VCaP (cell line): ENCODE measurements at regions not wholly inside any gene's neighbourhood (a gene's known extent, or its start where the extent isn't known, plus 50 kb on each side); places are given as distances from the start of the nearest gene placed in this dataset.
A peak's percentile ranks its signal among the peaks of the same experiment; 100 is the strongest.

ENCODE experiments used
- H3K27ac ChIP-seq: fragments of 450-650 bp; 2 replicates; pipeline ENCODE4 v1.5.1; 2017
- TF ChIP-seq, protein P1 (sequence below): fragments of 450-650 bp; conservative IDR thresholded peaks from 2 replicates; pipeline ENCODE4 v1.5.1; 2017; ENCODE audit warnings: mild to moderate bottlenecking, moderate library complexity

GRCh38 chr5:171623551-171624097 is 162.0 kb upstream of the SMIM23 start:
- TF ChIP-seq, protein P1, sequence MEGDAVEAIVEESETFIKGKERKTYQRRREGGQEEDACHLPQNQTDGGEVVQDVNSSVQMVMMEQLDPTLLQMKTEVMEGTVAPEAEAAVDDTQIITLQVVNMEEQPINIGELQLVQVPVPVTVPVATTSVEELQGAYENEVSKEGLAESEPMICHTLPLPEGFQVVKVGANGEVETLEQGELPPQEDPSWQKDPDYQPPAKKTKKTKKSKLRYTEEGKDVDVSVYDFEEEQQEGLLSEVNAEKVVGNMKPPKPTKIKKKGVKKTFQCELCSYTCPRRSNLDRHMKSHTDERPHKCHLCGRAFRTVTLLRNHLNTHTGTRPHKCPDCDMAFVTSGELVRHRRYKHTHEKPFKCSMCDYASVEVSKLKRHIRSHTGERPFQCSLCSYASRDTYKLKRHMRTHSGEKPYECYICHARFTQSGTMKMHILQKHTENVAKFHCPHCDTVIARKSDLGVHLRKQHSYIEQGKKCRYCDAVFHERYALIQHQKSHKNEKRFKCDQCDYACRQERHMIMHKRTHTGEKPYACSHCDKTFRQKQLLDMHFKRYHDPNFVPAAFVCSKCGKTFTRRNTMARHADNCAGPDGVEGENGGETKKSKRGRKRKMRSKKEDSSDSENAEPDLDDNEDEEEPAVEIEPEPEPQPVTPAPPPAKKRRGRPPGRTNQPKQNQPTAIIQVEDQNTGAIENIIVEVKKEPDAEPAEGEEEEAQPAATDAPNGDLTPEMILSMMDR = no peak
- H3K27ac ChIP-seq = no peak overlapping the region

DNA sequence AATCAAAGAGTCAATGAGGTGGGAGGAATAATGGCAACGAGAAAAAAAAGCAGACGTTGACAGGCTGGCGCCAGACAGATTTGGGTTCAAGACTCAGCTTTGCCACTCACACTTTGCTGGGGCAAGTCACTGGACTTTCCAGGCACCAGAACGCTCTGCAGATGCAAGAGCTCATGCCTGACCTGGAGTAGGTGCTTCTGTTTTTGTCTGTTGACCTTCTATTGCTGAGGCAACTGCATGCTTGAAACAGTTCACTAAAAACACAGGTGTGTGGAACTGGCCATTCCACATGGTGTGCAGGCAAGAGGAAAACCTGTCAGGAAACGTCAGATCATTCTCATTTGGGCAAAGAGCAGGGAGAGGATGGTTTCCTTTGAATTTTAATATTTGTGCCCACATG is 161.2 kb upstream of the SMIM23 start:
- TF ChIP-seq, protein P1 = no peak
- no peak overlapping the region for H3K27ac ChIP-seq

- H3K27ac ChIP-seq = no peak overlapping the region
- TF ChIP-seq, protein P1 = no peak
Observed at GRCh38 chr5:171625646-171626045, 160.0 kb upstream of the SMIM23 start.

DNA sequence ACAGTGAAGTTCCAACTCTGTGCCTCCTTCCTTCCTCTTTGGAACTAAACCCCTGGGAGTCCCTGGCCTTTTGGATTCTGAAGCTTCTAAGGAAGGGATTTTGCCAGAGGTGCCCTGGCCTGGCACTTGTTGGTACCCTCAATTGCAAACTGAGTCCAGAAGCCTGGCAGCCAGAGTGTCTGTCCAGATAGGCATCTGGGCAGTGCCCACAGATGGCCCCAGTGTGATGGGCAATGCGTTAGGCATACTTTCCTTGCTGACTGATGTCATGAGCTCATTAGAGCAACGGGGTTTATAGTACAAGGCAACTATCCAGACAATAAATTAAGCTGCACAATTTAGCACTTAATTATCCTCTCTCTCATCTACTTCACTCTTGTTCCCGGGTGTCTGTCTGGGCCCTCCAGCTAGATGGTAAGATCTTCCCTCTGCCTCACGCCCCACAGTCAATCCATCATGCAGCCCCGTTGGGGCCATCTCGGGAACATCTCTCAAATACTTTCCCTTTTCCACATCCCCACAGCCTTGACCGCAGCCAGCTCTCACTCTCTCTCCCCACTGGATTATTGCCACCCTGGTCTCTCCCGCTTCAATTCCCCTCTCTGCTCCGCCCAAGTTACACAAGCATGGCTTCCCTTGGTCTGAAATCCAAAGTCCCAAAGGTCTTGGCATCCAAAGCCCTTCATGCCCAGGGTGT is 157.5 kb upstream of the SMIM23 start:
- TF ChIP-seq, protein P1 = no peak
- H3K27ac ChIP-seq = no peak overlapping the region

- TF ChIP-seq, protein P1 = no peak
- H3K27ac ChIP-seq = no peak overlapping the region
Observed at GRCh38 chr5:171628633-171628974, 157.0 kb upstream of the SMIM23 start.

DNA sequence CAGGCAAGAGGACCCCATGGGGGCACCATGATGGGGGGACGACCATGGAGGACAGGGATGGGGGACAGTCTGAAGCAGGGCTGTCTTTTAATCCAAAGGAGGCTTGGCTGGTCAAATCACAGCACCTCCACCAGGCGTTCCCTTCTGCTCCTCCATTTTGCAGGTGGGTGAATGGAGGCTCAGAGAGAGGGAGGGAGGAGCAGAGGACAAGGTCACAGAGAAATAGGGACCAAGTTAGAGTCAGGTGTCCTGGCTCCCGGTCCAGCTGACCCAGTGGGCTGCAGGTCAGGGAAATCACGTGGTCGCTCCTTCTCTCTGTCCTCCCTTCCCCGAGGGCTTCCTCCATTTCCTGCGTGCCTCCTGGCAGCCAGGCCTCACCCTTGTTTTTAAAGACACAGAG is 156.4 kb upstream of the SMIM23 start:
- H3K27ac ChIP-seq = no peak overlapping the region
- TF ChIP-seq, protein P1 = no peak

- H3K27ac ChIP-seq = no peak overlapping the region
- TF ChIP-seq, protein P1 = peak; percentile 81
Observed at GRCh38 chr5:171629628-171630349, 155.8 kb upstream of the SMIM23 start.
